ENCODE measurements at regions not wholly inside any gene's neighbourhood (a gene's known extent, or its start where the extent isn't known, plus 50 kb on each side); places are given as distances from the start of the nearest gene placed in this dataset.

- TF ChIP-seq CSDC2 (CRISPR knock-in tag; IDR thresholded peaks at IDR 0.05) = no peak
- TF ChIP-seq, protein P1, sequence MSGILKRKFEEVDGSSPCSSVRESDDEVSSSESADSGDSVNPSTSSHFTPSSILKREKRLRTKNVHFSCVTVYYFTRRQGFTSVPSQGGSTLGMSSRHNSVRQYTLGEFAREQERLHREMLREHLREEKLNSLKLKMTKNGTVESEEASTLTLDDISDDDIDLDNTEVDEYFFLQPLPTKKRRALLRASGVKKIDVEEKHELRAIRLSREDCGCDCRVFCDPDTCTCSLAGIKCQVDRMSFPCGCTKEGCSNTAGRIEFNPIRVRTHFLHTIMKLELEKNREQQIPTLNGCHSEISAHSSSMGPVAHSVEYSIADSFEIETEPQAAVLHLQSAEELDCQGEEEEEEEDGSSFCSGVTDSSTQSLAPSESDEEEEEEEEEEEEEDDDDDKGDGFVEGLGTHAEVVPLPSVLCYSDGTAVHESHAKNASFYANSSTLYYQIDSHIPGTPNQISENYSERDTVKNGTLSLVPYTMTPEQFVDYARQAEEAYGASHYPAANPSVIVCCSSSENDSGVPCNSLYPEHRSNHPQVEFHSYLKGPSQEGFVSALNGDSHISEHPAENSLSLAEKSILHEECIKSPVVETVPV (CRISPR knock-in tag; IDR thresholded peaks at IDR 0.05) = no peak
- no peak for TF ChIP-seq PATZ1 (CRISPR knock-in tag; IDR thresholded peaks at IDR 0.05; ENCODE audit: borderline replicate concordance)
- TF ChIP-seq ARNTL (CRISPR knock-in tag; IDR thresholded peaks at IDR 0.05; ENCODE audit: borderline replicate concordance, low read depth) = no peak
- TF ChIP-seq ZNF8 (CRISPR knock-in tag; IDR thresholded peaks at IDR 0.05) = no peak
- TF ChIP-seq, protein P2, sequence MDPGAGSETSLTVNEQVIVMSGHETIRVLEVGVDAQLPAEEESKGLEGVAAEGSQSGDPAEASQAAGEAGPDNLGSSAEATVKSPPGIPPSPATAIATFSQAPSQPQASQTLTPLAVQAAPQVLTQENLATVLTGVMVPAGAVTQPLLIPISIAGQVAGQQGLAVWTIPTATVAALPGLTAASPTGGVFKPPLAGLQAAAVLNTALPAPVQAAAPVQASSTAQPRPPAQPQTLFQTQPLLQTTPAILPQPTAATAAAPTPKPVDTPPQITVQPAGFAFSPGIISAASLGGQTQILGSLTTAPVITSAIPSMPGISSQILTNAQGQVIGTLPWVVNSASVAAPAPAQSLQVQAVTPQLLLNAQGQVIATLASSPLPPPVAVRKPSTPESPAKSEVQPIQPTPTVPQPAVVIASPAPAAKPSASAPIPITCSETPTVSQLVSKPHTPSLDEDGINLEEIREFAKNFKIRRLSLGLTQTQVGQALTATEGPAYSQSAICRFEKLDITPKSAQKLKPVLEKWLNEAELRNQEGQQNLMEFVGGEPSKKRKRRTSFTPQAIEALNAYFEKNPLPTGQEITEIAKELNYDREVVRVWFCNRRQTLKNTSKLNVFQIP (CRISPR knock-in tag; IDR thresholded peaks at IDR 0.05; ENCODE audit: borderline replicate concordance, low read depth) = no peak
- TF ChIP-seq ZFP3 (CRISPR knock-in tag; IDR thresholded peaks at IDR 0.05) = no peak
- TF ChIP-seq ISL1 (CRISPR knock-in tag; IDR thresholded peaks at IDR 0.05) = no peak
- TF ChIP-seq OSR1 (CRISPR knock-in tag; IDR thresholded peaks at IDR 0.05) = no peak
- TF ChIP-seq CREB5 (CRISPR knock-in tag; IDR thresholded peaks at IDR 0.05; ENCODE audit: low read depth) = no peak
- TF ChIP-seq RARB (CRISPR knock-in tag; IDR thresholded peaks at IDR 0.05) = no peak
These were observed 777.9 kb downstream of the NTRK3 start for GRCh38 chr15:87478687-87479072.

All from SK-N-SH treated with all-trans-retinoic acid at 6 μM for 48 hours (cell line).